Spleen (tissue), 11 donors: ENCODE measurements at regions not wholly inside any gene's neighbourhood (a gene's known extent, or its start where the extent isn't known, plus 50 kb on each side); places are given as distances from the start of the nearest gene placed in this dataset.

Experiments used
- DNase-seq: peaks from one replicate; pipeline ENCODE4 v3.0.0-alpha.2; 2020
- H3K27ac ChIP-seq, 8 donors: fragments of 200-600 bp; sonication (generic) in 7 of 8; 1 replicate in 4 of 8; 2 replicates in 4 of 8; pipeline versions ENCODE4 v1.5.0 to v1.8.0; 2016 to 2021; ENCODE audit warnings: inconsistent platforms in 4 of 8, mild to moderate bottlenecking in 4 of 8, moderate library complexity in 1 of 8
- H3K27me3 ChIP-seq, 7 donors: fragments of 200-600 bp; sonication (generic) in 6 of 7; replicated peaks in 1 of 7; 1 replicate in 4 of 7; 2 replicates in 3 of 7; pipeline versions ENCODE4 v1.5.0 to v1.8.0; 2016 to 2021; ENCODE audit warnings: inconsistent platforms in 3 of 7, mild to moderate bottlenecking in 1 of 7
- H3K36me3 ChIP-seq, 6 donors: fragments of 200-600 bp; sonication (generic) in 5 of 6; 1 replicate in 4 of 6; 2 replicates in 2 of 6; pipeline versions ENCODE4 v1.5.0 to v1.8.0; 2016 to 2021; ENCODE audit warnings: inconsistent platforms in 2 of 6
- H3K4me1 ChIP-seq, 6 donors: fragments of 200-600 bp; sonication (generic) in 5 of 6; 1 replicate in 3 of 6; 2 replicates in 3 of 6; pipeline versions ENCODE4 v1.5.0 to v1.8.0; 2016 to 2021; ENCODE audit warnings: inconsistent platforms in 3 of 6
- H3K4me3 ChIP-seq, 8 donors: fragments of 200-600 bp; sonication (generic) in 7 of 8; 1 replicate in 4 of 8; 2 replicates in 4 of 8; pipeline versions ENCODE4 v1.5.0 to v1.8.0; 2016 to 2021; ENCODE audit warnings: inconsistent platforms in 4 of 8, mild to moderate bottlenecking in 4 of 8, moderate library complexity in 2 of 8
- H3K9me3 ChIP-seq, 8 donors: fragments of 200-600 bp; sonication (generic) in 7 of 8; 1 replicate in 4 of 8; 2 replicates in 4 of 8; pipeline versions ENCODE4 v1.5.0 to v1.8.0; 2016 to 2021; ENCODE audit warnings: inconsistent platforms in 4 of 8
- POLR2A ChIP-seq, 3 donors: fragments of 450-650 bp; IDR thresholded peaks; one replicate each; pipeline ENCODE4 v1.5.1; 2017; ENCODE audit warnings: antibody characterized with exemption in 3 of 3, mild to moderate bottlenecking in 1 of 3
- POLR2AphosphoS5 ChIP-seq, 3 donors: sonication (generic); formaldehyde crosslinking; IDR thresholded peaks; one replicate each; pipeline ENCODE4 v1.5.1; 2017; ENCODE audit warnings: antibody characterized with exemption in 3 of 3
- WGBS, 5 donors: extraction: QIAGEN DNeasy Blood & Tissue Kit in 3 of 5; methylation state at CpG; one replicate each; pipeline versions ENCODE4 v1.1.5 to v1.1.7; 2013 to 2018; 5-methylcytosine and 5-hydroxymethylcytosine counted together
- intact Hi-C: fragments of 100-400 bp; cut with DNase I; formaldehyde crosslinking; loops from one replicate; pipeline ENCODE4 v1.15.0; 2023; ENCODE audit warnings: low total_unique reads
- TF ChIP-seq, protein P1 (sequence below), 11 experiments: fragments of 200-600 bp in 7 of 11; fragments of 450-650 bp in 4 of 11; sonication (generic) in 4 of 11; IDR thresholded peaks in 8 of 11; conservative IDR thresholded peaks in 3 of 11; 1 replicate in 7 of 11; 2 replicates in 4 of 11; pipeline versions ENCODE4 v1.4.0 to v1.8.0; 2016 to 2021; ENCODE audit warnings: antibody characterized with exemption in 11 of 11, inconsistent platforms in 4 of 11, mild to moderate bottlenecking in 1 of 11
- donor health status: healthy with polysubstance abuse.
- donor health status: DM: no; HTN: no; CAD: no; lungs with moderate emphysema.
- donor health status: DM: no; HTN: no; CAD: no.
- donor health status: Bipolar disorder and iron deficiency.
- donor health status: healthy.
- donor health status: DM: no; HTN: no; CAD: no.
- donor health status: DM: yes; HTN: yes; CAD: no.

DNA sequence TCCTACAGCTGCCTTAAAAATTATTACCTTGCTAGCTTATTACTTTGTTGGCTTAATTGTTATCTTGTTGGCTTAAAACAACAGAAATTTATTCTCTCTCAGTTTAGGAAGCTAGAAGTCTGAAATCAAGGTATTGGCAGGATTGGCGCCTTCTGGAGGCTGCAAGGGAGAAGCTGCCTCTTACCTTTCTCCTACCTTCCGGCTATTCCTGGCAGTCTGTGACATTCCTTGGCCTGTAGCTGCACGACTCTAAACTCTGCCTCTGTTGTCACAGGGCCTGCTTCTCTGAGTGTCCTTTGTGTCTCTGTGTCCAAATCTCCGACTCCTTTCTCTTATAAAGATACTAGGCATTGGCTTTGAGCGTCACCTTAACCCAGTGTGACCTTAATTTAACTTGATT lies 579.9 kb upstream of the B3GALT2 start:
- DNase-seq, result no peak
- intact Hi-C loops, result no loop called here
- Histone ChIP-seq H3K9me3 (no peaks in the 10 kb centered on the region), H3K27ac (no peak overlapping the region), H3K4me3 (no peak overlapping the region), H3K27me3 (no peaks in the 10 kb centered on the region), H3K36me3 (no peaks in the 10 kb centered on the region), H3K4me1 (no peaks in the 10 kb centered on the region)
- no peak for TF ChIP-seq POLR2A (IDR thresholded peaks at IDR 0.05)
- TF ChIP-seq, protein P1, sequence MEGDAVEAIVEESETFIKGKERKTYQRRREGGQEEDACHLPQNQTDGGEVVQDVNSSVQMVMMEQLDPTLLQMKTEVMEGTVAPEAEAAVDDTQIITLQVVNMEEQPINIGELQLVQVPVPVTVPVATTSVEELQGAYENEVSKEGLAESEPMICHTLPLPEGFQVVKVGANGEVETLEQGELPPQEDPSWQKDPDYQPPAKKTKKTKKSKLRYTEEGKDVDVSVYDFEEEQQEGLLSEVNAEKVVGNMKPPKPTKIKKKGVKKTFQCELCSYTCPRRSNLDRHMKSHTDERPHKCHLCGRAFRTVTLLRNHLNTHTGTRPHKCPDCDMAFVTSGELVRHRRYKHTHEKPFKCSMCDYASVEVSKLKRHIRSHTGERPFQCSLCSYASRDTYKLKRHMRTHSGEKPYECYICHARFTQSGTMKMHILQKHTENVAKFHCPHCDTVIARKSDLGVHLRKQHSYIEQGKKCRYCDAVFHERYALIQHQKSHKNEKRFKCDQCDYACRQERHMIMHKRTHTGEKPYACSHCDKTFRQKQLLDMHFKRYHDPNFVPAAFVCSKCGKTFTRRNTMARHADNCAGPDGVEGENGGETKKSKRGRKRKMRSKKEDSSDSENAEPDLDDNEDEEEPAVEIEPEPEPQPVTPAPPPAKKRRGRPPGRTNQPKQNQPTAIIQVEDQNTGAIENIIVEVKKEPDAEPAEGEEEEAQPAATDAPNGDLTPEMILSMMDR (IDR thresholded peaks at IDR 0.05 in 8 of 11, conservative IDR thresholded peaks at IDR 0.05 in 3 of 11), result no peak
- TF ChIP-seq POLR2AphosphoS5 (IDR thresholded peaks at IDR 0.05), result no peak
- WGBS, 5 donors, result 84 to 92% (median 86%) methylated on average over 5 of the region's 5 CpGs

DNA sequence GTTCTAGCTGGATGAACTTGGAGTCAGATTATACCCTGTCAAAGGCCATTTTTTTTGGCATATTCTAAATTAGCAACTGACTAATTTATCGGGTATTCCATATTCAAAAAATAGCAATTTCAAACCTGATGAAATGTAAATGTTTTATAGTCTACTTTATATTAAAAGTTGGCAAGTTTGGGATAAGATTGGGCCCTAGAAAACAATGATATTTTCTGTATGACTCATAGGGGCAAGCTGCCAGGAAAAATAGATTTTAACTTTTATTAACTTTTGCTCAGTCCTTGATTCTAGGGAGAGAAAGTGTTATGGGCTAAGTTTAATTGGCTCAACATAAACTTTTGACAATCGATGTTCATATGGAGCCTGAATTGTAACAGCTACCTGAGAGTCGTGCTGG lies 576.9 kb upstream of the B3GALT2 start:
- no peak overlapping the region for H3K27ac ChIP-seq
- 72 to 89% (median 87%) methylated on average over 3 of the region's 3 CpGs for WGBS, 5 donors
- intact Hi-C loops, result no loop called here
- no peaks in the 10 kb centered on the region for H3K9me3 ChIP-seq
- H3K4me3 ChIP-seq, result no peak overlapping the region
- no peaks in the 10 kb centered on the region for H3K4me1 ChIP-seq
- no peaks in the 10 kb centered on the region for H3K27me3 ChIP-seq
- no peaks in the 10 kb centered on the region for H3K36me3 ChIP-seq
- no peak for DNase-seq
- TF ChIP-seq, protein P1 (IDR thresholded peaks at IDR 0.05 in 8 of 11, conservative IDR thresholded peaks at IDR 0.05 in 3 of 11), result no peak
- no peak for TF ChIP-seq POLR2A (IDR thresholded peaks at IDR 0.05)
- no peak for TF ChIP-seq POLR2AphosphoS5 (IDR thresholded peaks at IDR 0.05)

DNA sequence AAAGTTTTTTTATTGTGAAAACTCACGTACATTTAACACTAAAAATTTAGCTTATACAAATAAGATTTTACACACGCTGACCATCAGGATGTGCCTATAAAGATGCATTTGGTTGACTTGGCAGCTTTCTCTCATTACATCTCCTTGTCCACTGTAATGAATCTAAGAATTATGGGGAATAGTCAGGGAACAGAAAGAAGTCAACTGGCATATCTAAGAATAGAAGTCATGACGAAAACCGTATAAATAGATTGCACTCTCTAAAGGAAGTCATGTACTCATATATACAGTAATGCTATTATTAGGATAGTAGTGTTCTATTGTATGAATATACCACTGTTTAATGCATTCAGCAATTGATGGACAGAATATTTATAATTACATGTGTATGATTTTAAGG lies 575.8 kb upstream of the B3GALT2 start:
- no peak overlapping the region for H3K27ac ChIP-seq
- H3K4me1 ChIP-seq, result no peaks in the 10 kb centered on the region
- H3K27me3 ChIP-seq, result no peaks in the 10 kb centered on the region
- intact Hi-C loops, result no loop called here
- TF ChIP-seq, protein P1 (IDR thresholded peaks at IDR 0.05 in 8 of 11, conservative IDR thresholded peaks at IDR 0.05 in 3 of 11), result no peak
- TF ChIP-seq POLR2AphosphoS5 (IDR thresholded peaks at IDR 0.05) (no peak), POLR2A (IDR thresholded peaks at IDR 0.05) (no peak)
- WGBS, 5 donors, result 73 to 85% (median 79%) methylated on average over 4 of the region's 4 CpGs
- no peaks in the 10 kb centered on the region for H3K36me3 ChIP-seq
- no peaks in the 10 kb centered on the region for H3K9me3 ChIP-seq
- DNase-seq, result no peak
- no peak overlapping the region for H3K4me3 ChIP-seq

DNA sequence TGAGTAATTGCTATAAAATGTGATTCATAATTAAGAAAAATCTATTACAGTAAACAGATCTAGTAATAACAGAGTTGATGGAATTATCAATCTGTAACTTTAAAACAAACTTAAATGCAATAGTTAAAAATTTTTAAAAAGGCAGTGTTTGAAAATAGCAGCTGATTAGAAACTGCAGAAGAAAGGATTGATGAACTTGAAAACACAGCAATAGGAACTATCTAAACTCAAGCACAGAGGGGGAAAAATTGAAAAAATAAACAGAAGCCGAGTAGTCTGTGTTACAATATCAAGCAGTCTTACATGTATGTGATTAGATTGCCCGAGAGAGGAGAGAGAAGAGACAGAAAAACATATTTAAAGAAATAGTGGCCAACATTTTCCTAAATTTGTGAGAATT lies 569.0 kb upstream of the B3GALT2 start:
- intact Hi-C loops, result no loop called here
- 77 to 95% (median 79%) methylated on average over 2 of the region's 2 CpGs for WGBS, 5 donors
- no peaks in the 10 kb centered on the region for H3K36me3 ChIP-seq
- no peaks in the 10 kb centered on the region for H3K9me3 ChIP-seq
- no peak overlapping the region for H3K27ac ChIP-seq
- no peak overlapping the region for H3K4me3 ChIP-seq
- H3K4me1 ChIP-seq, result no peaks in the 10 kb centered on the region
- DNase-seq, result no peak
- H3K27me3 ChIP-seq, result no peaks in the 10 kb centered on the region
- TF ChIP-seq, protein P1 (IDR thresholded peaks at IDR 0.05 in 8 of 11, conservative IDR thresholded peaks at IDR 0.05 in 3 of 11), result no peak
- no peak for TF ChIP-seq POLR2AphosphoS5 (IDR thresholded peaks at IDR 0.05)
- no peak for TF ChIP-seq POLR2A (IDR thresholded peaks at IDR 0.05)
